ENCODE measurements at regions not wholly inside any gene's neighbourhood (a gene's known extent, or its start where the extent isn't known, plus 50 kb on each side); places are given as distances from the start of the nearest gene placed in this dataset.

- Histone ChIP-seq H3K18ac (ENCODE audit: low read depth in 1 of 2, low read length in 2 of 2) (no peak overlapping the region), H3K4me1 (ENCODE audit: control insufficient read depth, insufficient read depth, low read depth, low read length) (no peaks in the 10 kb centered on the region), H3K27ac (ENCODE audit: low read length, poor library complexity, severe bottlenecking) (no peak overlapping the region), H3K14ac (ENCODE audit: low read length in 2 of 2) (no peak overlapping the region), H2BK12ac (ENCODE audit: low read length in 2 of 2) (no peak overlapping the region), H3K23ac (ENCODE audit: low read length in 2 of 2) (no peak overlapping the region), H3K4ac (ENCODE audit: low read depth in 1 of 2, low read length in 2 of 2) (no peak overlapping the region), H3K27me3 (ENCODE audit: control insufficient read depth in 1 of 2, insufficient read depth in 1 of 2, low read length in 2 of 2) (no peaks in the 10 kb centered on the region), H3K79me1 (replicated peaks; ENCODE audit: low read length, poor library complexity, severe bottlenecking) (no peaks in the 10 kb centered on the region), H3K4me3 (ENCODE audit: insufficient read depth in 1 of 2, low read depth in 1 of 2, low read length in 2 of 2) (no peak overlapping the region), H3K9me3 (ENCODE audit: control insufficient read depth, low read length) (no peaks in the 10 kb centered on the region), H4K8ac (ENCODE audit: low read length) (no peak overlapping the region), H3K36me3 (ENCODE audit: control insufficient read depth in 1 of 2, insufficient read depth in 2 of 2, low read depth in 1 of 2, low read length in 2 of 2) (no peaks in the 10 kb centered on the region), H3K4me2 (ENCODE audit: low read length, poor library complexity, severe bottlenecking) (no peak overlapping the region), H2BK120ac (ENCODE audit: low read depth, low read length) (no peak overlapping the region), H2BK5ac (ENCODE audit: low read depth, low read length, poor library complexity, severe bottlenecking) (no peak overlapping the region), H4K91ac (ENCODE audit: low read length) (no peak overlapping the region), H3K9ac (ENCODE audit: low read length) (no peak overlapping the region), H2BK15ac (ENCODE audit: low read depth, poor library complexity, severe bottlenecking) (no peak overlapping the region), H2AK5ac (ENCODE audit: low read length, severe bottlenecking) (no peak overlapping the region), H2AFZ (ENCODE audit: low read depth, low read length) (no peak overlapping the region)
- DNase-seq: no peak
- 61% methylated on average over 5 of the region's 7 CpGs for WGBS
Measured at GRCh38 chr7:119472408-119473038, 800.5 kb upstream of the KCND2 start.

- Histone ChIP-seq H4K91ac (ENCODE audit: low read length) (no peak overlapping the region), H3K79me1 (replicated peaks; ENCODE audit: low read length, poor library complexity, severe bottlenecking) (no peaks in the 10 kb centered on the region), H2BK12ac (ENCODE audit: low read length in 2 of 2) (no peak overlapping the region), H2BK15ac (ENCODE audit: low read depth, poor library complexity, severe bottlenecking) (no peak overlapping the region), H4K8ac (ENCODE audit: low read length) (peak overlapping the region; percentile 54), H3K4me2 (ENCODE audit: low read length, poor library complexity, severe bottlenecking) (no peak overlapping the region), H3K23ac (ENCODE audit: low read length in 2 of 2) (no peak overlapping the region), H3K14ac (ENCODE audit: low read length in 2 of 2) (no peak overlapping the region), H3K36me3 (ENCODE audit: control insufficient read depth in 1 of 2, insufficient read depth in 2 of 2, low read depth in 1 of 2, low read length in 2 of 2) (no peaks in the 10 kb centered on the region), H3K4me1 (ENCODE audit: control insufficient read depth, insufficient read depth, low read depth, low read length) (no peaks in the 10 kb centered on the region), H2BK120ac (ENCODE audit: low read depth, low read length) (no peak overlapping the region), H3K18ac (ENCODE audit: low read depth in 1 of 2, low read length in 2 of 2) (no peak overlapping the region), H2AK5ac (ENCODE audit: low read length, severe bottlenecking) (no peak overlapping the region), H3K27ac (ENCODE audit: low read length, poor library complexity, severe bottlenecking) (no peak overlapping the region), H3K4ac (ENCODE audit: low read depth in 1 of 2, low read length in 2 of 2) (no peak overlapping the region), H2AFZ (ENCODE audit: low read depth, low read length) (peak overlapping the region; percentile 77), H3K9ac (ENCODE audit: low read length) (no peak overlapping the region), H3K27me3 (ENCODE audit: control insufficient read depth in 1 of 2, insufficient read depth in 1 of 2, low read length in 2 of 2) (no peaks in the 10 kb centered on the region), H3K9me3 (ENCODE audit: control insufficient read depth, low read length) (no peaks in the 10 kb centered on the region), H3K4me3 (ENCODE audit: insufficient read depth in 1 of 2, low read depth in 1 of 2, low read length in 2 of 2) (no peak overlapping the region), H2BK5ac (ENCODE audit: low read depth, low read length, poor library complexity, severe bottlenecking) (no peak overlapping the region)
- DNase-seq: peak; percentile 42
- 39% methylated on average over 2 of the region's 4 CpGs for WGBS
Measured at GRCh38 chr7:119482209-119482608, 790.8 kb upstream of the KCND2 start.

GRCh38 chr7:119482671-119483070 is 790.3 kb upstream of the KCND2 start:
- Histone ChIP-seq H3K23ac (ENCODE audit: low read length in 2 of 2) (no peak overlapping the region), H3K27ac (ENCODE audit: low read length, poor library complexity, severe bottlenecking) (no peak overlapping the region), H4K91ac (ENCODE audit: low read length) (no peak overlapping the region)

GRCh38 chr7:119483364-119483763 is 789.6 kb upstream of the KCND2 start:
- Histone ChIP-seq H2BK15ac (ENCODE audit: low read depth, poor library complexity, severe bottlenecking) (no peak overlapping the region), H2AFZ (ENCODE audit: low read depth, low read length) (no peak overlapping the region), H3K23ac (ENCODE audit: low read length in 2 of 2) (no peak overlapping the region), H3K27ac (ENCODE audit: low read length, poor library complexity, severe bottlenecking) (no peak overlapping the region), H3K4me3 (ENCODE audit: insufficient read depth in 1 of 2, low read depth in 1 of 2, low read length in 2 of 2) (no peak overlapping the region), H3K9me3 (ENCODE audit: control insufficient read depth, low read length) (no peaks in the 10 kb centered on the region), H2AK5ac (ENCODE audit: low read length, severe bottlenecking) (no peak overlapping the region), H3K14ac (ENCODE audit: low read length in 2 of 2) (no peak overlapping the region), H3K18ac (ENCODE audit: low read depth in 1 of 2, low read length in 2 of 2) (no peak overlapping the region), H3K4me2 (ENCODE audit: low read length, poor library complexity, severe bottlenecking) (no peak overlapping the region), H2BK120ac (ENCODE audit: low read depth, low read length) (no peak overlapping the region), H2BK5ac (ENCODE audit: low read depth, low read length, poor library complexity, severe bottlenecking) (no peak overlapping the region), H3K4ac (ENCODE audit: low read depth in 1 of 2, low read length in 2 of 2) (no peak overlapping the region), H2BK12ac (ENCODE audit: low read length in 2 of 2) (no peak overlapping the region), H3K9ac (ENCODE audit: low read length) (no peak overlapping the region), H4K8ac (ENCODE audit: low read length) (no peak overlapping the region), H4K91ac (ENCODE audit: low read length) (no peak overlapping the region), H3K36me3 (ENCODE audit: control insufficient read depth in 1 of 2, insufficient read depth in 2 of 2, low read depth in 1 of 2, low read length in 2 of 2) (no peaks in the 10 kb centered on the region), H3K4me1 (ENCODE audit: control insufficient read depth, insufficient read depth, low read depth, low read length) (no peaks in the 10 kb centered on the region), H3K79me1 (replicated peaks; ENCODE audit: low read length, poor library complexity, severe bottlenecking) (no peaks in the 10 kb centered on the region), H3K27me3 (ENCODE audit: control insufficient read depth in 1 of 2, insufficient read depth in 1 of 2, low read length in 2 of 2) (no peaks in the 10 kb centered on the region)
- no CpG with 5 or more reads among the region's 2 CpGs for WGBS
- no peak for DNase-seq

More at GRCh38 chr7:119482671-119483070, 790.3 kb upstream of the KCND2 start:
- no peak overlapping the region for H2BK5ac ChIP-seq (ENCODE audit: low read depth, low read length, poor library complexity, severe bottlenecking)
- H3K9ac ChIP-seq (ENCODE audit: low read length): no peak overlapping the region
- H3K36me3 ChIP-seq (ENCODE audit: control insufficient read depth in 1 of 2, insufficient read depth in 2 of 2, low read depth in 1 of 2, low read length in 2 of 2): no peaks in the 10 kb centered on the region
- H2AFZ ChIP-seq (ENCODE audit: low read depth, low read length): no peak overlapping the region
- H2BK120ac ChIP-seq (ENCODE audit: low read depth, low read length): no peak overlapping the region
- H2BK15ac ChIP-seq (ENCODE audit: low read depth, poor library complexity, severe bottlenecking): no peak overlapping the region
- no peak overlapping the region for H2AK5ac ChIP-seq (ENCODE audit: low read length, severe bottlenecking)
- no peak overlapping the region for H4K8ac ChIP-seq (ENCODE audit: low read length)
- H3K27me3 ChIP-seq (ENCODE audit: control insufficient read depth in 1 of 2, insufficient read depth in 1 of 2, low read length in 2 of 2): no peaks in the 10 kb centered on the region
- no peak overlapping the region for H2BK12ac ChIP-seq (ENCODE audit: low read length in 2 of 2)
- no peak overlapping the region for H3K18ac ChIP-seq (ENCODE audit: low read depth in 1 of 2, low read length in 2 of 2)
- H3K4me3 ChIP-seq (ENCODE audit: insufficient read depth in 1 of 2, low read depth in 1 of 2, low read length in 2 of 2): no peak overlapping the region
- no peak overlapping the region for H3K14ac ChIP-seq (ENCODE audit: low read length in 2 of 2)
- H3K4ac ChIP-seq (ENCODE audit: low read depth in 1 of 2, low read length in 2 of 2): no peak overlapping the region
- H3K4me1 ChIP-seq (ENCODE audit: control insufficient read depth, insufficient read depth, low read depth, low read length): no peaks in the 10 kb centered on the region
- no peaks in the 10 kb centered on the region for H3K79me1 ChIP-seq (replicated peaks; ENCODE audit: low read length, poor library complexity, severe bottlenecking)
- H3K9me3 ChIP-seq (ENCODE audit: control insufficient read depth, low read length): no peaks in the 10 kb centered on the region
- 64% methylated on average over 1 of the region's 2 CpGs for WGBS
- no peak for DNase-seq
- H3K4me2 ChIP-seq (ENCODE audit: low read length, poor library complexity, severe bottlenecking): no peak overlapping the region

Data from mesenchymal stem cell (in vitro differentiated cells and primary cell).